ENCODE measurements at regions not wholly inside any gene's neighbourhood (a gene's known extent, or its start where the extent isn't known, plus 50 kb on each side); places are given as distances from the start of the nearest gene placed in this dataset.

- DNase-seq (ENCODE audit: low spot score): no peak
Measured at GRCh38 chr12:127533353-127533752, 733.6 kb upstream of the TMEM132C start.

DNA sequence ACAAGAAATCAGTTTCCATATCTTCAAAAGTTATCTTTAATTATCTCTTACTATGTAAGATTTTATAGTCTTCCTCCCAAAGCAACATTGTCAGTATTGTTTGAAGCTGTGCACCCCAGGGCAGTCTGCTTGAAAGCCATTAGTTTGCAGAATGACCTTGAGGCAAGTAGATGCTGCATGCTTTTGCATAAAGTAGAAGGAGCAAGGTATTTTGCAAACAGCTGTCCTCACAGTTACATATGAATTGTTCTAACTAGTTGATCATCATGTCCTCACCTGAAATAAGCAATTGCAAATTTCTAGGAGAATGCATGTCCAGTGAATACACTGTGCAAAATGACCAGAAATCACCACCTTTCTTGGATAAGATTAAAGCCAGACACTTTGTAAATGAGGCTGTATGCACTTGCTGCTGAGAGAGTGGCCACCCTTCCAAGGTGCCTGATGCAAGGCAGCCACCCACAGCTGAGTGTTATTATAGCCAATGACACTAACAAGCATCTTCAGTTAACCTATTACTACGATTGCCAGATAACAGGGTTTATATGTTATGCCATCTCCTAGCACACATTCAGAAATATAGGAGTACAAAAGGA is 730.0 kb upstream of the TMEM132C start:
- no peak for DNase-seq (ENCODE audit: low spot score)

GRCh38 chr12:127538316-127538715 is 728.7 kb upstream of the TMEM132C start:
- DNase-seq (ENCODE audit: low spot score): no peak

GRCh38 chr12:127539226-127539858 is 727.6 kb upstream of the TMEM132C start:
- no peak for DNase-seq (ENCODE audit: low spot score)

- DNase-seq (ENCODE audit: low spot score): no peak
Measured at GRCh38 chr12:127542391-127542790, 724.6 kb upstream of the TMEM132C start.

GRCh38 chr12:127542931-127543330 is 724.0 kb upstream of the TMEM132C start:
- no peak for DNase-seq (ENCODE audit: low spot score)

DNA sequence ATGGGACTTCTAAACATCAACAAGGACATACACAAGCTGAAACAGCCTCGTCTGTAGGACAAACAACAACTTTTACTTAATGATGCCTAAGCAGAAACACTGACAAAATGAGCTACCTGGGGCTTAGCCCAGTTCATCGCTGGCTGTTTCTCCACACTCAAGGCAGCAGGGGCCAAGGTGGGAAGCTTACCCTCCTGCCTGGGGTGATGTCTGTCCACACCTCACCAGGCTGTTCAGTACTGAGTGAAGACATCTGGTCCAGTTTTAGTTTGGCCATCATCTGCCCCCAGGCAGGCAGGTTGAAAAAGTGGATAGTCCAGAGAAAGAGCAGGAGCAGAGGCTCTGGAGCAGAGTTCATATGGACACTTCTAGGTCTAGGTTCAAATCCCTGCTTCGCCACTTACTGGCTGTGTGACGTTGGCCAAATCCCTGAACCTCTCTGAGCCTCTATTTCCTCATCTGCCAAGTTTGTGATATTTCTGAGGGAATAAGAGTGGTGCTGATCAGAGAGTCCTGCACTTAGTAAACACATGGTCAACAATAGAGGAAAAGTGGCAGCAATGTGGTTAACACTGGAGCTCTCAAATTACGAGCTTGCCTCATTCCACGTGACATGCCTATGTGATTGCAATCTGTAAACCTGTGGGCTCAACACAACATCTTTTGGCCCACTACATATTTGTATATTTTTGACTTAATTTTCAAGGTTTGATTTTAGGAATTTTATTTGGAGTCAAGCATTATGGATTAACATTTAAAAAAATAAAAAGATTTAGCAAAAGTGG is 720.1 kb upstream of the TMEM132C start:
- no peak for DNase-seq (ENCODE audit: low spot score)

GRCh38 chr12:127548123-127548553 is 718.8 kb upstream of the TMEM132C start:
- no peak for DNase-seq (ENCODE audit: low spot score)

DNA sequence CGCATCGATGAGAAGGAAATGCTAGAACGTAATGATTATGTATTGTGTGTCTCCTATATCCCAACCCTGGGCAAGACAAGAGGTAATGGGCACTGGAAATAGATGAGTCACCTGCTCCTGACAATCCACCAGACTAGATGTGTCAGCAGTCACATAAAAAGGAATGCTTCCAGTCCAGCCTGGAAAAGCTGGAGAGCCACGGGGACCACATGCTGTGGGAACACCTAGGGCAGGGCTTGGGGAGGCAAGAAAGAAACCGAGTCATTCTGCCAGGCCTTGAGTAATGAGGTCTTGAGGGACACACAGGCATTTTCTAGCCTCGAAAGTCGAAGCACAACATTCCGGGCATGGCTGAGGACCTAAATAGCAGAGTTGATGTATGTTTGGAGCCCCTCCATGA is 716.7 kb upstream of the TMEM132C start:
- DNase-seq (ENCODE audit: low spot score): no peak

DNA sequence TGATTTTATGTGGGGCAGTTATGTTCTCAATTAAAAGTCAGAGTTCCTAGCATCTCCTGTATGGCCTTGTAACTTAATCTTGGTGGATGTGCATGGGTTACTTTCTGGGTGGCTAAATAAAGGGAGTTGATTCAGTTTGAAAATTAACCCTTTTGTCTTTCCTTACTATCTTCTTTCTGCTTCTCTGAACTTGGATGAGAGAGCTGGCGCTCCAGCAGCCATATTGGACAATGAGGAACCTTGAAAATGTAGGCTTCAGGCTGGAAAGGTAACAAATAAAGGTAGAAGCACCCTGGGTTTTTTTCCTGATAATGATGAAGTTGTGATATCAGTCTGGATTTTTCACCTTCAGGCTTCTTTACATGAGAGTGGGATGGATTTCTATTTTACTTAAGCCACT is 714.1 kb upstream of the TMEM132C start:
- DNase-seq (ENCODE audit: low spot score): no peak

- DNase-seq (ENCODE audit: low spot score): no peak
Measured at GRCh38 chr12:127555071-127555470, 711.9 kb upstream of the TMEM132C start.

DNA sequence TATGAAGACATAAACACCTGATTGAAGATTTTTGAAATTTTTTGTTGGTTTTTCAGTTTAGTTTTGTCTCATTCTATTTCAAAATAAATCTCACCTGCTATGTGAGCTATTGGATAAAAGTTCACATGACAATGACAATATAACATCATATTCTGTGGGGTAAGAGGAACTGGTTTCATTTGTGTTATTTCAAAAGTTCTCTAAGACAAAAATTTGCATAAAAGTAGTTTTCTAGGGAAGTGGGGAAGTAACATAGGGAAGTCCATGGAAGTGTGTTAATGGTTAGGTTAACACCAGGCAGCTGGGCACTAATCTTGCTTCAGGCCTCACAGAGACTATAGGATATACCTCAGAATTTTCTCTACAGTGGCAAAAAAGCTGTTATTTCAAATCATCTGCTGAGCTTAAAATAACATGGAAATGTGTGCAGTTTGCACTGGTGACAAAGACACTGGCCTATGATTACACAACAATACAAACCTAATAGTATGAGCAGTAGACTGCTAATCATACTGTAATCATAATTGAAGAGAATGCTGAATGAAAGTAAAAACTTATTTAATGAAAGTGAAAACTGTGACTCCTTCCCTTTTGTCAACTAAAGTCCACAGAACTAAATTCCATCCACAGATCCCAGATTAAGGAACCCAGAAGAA is 710.6 kb upstream of the TMEM132C start:
- no peak for DNase-seq (ENCODE audit: low spot score)

DNA sequence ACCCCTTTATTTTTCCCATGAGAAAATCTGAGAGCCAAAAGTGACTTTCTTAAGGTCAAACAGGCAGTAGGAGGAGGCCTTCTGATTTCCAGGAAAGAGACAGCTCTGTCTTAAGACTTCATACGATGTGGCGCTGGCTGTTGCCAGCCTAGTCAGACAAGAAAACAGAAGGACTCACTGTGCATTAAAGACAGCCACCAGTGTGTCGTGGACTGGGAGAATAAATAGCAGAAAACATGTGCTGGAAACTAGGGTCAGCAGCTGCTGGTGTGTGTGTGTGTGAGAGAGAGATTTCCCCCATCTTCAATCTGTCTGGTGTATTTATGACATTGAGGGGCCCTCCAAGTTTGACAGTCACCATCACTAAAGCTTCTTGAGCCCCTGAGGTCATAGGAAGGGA is 708.6 kb upstream of the TMEM132C start:
- no peak for DNase-seq (ENCODE audit: low spot score)

DNA sequence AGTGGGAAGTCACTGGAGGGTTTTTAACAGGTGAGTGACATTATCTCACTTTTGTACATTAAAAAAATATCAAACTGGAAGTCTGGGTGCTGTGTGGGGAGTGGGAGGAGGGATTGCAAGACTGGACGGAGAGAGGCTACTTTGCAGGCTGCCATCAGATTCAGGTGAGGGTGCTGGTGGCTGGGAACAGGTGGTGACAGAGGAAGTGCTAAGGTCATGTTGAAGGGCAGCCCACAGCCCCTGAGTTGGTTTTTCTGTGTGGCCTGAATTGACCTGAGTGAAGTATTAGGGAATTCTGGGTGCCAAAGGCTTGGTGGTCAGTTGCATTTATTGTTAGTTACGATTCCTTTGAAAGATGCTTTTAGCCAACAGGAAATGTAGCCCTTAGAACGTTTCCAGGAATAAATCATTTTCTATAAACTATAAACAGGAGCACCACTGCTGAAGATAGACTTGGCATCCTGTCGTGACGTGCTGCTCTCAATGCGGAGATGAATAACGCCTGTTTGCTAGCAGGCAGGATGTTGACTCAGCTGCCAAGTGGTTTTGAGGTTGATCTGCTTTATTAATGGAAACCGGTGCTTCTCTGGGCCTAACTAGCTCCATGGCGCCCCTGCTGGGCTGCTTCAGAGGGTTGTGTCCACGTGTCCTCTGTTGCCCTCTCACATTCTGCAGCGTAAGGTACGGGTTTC is 707.5 kb upstream of the TMEM132C start:
- DNase-seq (ENCODE audit: low spot score): peak; percentile 54

GRCh38 chr12:127560041-127560478 is 706.9 kb upstream of the TMEM132C start:
- DNase-seq (ENCODE audit: low spot score): no peak

GRCh38 chr12:127562816-127563215 is 704.2 kb upstream of the TMEM132C start:
- DNase-seq (ENCODE audit: low spot score): no peak

GRCh38 chr12:127565241-127565640 is 701.7 kb upstream of the TMEM132C start:
- no peak for DNase-seq (ENCODE audit: low spot score)

DNA sequence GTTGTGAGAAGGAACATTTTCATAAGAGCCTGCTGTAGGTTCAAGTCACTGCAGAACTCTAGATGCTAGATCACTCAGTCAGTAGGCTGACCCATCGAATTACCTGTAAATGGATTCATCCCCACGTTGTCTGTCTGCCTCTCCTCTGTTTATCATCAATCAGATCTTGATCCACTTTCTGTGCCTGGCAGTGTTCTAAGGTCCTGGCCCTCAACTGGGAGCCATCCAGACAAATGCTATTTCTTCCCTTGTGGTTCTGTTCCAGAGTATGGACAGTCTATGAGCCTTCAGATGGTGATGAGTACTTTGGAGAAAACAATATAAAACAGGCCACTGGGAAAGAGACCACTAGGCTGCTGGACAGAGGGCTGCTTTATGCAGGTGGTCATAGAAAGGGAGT is 699.4 kb upstream of the TMEM132C start:
- no peak for DNase-seq (ENCODE audit: low spot score)

DNA sequence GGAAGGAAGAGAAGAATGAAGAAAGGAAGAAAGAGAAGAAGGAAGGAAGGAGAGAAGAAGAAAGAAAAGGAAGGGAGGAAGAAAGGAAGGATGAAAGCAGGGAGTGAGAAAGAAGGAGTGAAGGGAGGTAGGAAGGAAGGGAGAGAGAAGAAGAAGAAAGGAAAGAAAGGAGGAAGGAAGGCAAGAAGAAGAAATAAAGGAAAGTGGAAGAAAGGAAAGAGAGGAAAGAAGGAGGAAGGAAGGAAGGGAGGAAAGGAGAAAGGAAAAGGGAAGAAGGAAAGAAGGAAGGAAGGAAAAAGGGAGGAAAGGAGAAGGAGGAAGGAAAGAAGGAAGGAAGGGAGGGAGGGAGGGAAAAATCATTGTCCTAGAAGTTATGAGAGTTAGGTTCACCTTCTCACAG is 696.6 kb upstream of the TMEM132C start:
- DNase-seq (ENCODE audit: low spot score): no peak

GRCh38 chr12:127570793-127571360 is 696.1 kb upstream of the TMEM132C start:
- DNase-seq (ENCODE audit: low spot score): no peak

DNA sequence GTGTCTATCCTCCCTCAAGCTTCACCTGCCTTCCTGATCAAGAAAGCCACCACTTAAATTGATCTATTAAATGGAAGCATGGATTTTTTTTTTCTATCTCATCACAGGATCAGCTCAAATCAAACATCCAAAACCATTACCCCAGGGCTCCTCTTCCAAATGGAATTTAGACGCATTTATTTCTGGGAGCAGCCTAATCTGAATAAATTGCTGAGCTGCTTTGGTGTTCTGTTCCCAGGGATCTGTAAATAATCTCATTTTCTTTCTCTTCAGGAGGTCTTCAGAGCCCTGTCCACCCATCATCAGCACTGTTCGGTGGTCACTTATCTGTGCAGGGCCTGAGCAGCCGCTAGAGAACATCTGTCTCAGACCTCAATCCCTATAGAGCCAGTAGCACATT is 695.4 kb upstream of the TMEM132C start:
- no peak for DNase-seq (ENCODE audit: low spot score)

DNA sequence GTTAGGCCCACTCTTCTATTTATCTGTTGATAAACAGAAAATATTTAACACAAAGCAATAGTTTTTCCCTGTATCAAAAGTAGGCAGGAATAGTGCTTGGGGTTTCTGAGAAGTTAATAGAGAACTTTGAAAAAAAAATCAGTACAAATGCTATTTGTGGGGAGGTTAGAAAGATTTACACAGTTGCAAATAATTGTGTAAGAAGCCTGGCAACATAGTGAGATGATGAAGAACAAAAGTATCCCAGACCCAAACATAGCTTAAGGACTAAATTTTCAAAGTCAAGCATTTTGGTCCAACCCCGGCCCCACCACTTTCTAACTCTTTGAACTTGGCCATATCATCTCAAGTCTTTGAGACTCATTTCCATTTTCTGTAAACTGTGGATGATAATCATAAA is 687.5 kb upstream of the TMEM132C start:
- DNase-seq (ENCODE audit: low spot score): no peak
